ENCODE measurements at regions not wholly inside any gene's neighbourhood (a gene's known extent, or its start where the extent isn't known, plus 50 kb on each side); places are given as distances from the start of the nearest gene placed in this dataset.

DNA sequence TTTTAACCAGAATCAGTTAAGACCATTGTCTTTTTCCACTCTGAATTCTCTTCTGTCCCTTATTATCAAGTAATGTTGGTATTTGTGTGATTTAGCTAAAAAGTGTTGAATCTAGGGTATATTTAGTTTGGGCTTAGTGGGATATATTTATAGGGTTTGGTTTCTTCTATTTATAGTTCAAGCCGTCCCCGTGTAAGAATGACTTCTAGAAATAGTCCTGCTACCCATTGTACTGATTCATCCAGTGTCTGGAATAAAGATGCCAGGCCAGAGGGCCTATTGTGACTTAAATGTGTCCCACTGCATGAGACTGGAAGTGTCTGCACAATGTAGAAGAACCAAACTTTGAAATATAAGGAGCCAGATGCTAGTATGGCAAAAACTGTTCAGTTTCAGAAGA lies 364.8 kb downstream of the TNS1 start:
- no peaks in the 10 kb centered on the region for H3K79me2 ChIP-seq (ENCODE audit: insufficient read depth, low read length)
- H3K27me3 ChIP-seq (ENCODE audit: insufficient read depth, low read length, poor library complexity) = peaks cover 13% of the 10 kb centered on the region
- no peak for TF ChIP-seq EZH2 (IDR thresholded peaks at IDR 0.05; ENCODE audit: borderline replicate concordance, low read depth, low read length, severe bottlenecking)
- TF ChIP-seq, protein P1, sequence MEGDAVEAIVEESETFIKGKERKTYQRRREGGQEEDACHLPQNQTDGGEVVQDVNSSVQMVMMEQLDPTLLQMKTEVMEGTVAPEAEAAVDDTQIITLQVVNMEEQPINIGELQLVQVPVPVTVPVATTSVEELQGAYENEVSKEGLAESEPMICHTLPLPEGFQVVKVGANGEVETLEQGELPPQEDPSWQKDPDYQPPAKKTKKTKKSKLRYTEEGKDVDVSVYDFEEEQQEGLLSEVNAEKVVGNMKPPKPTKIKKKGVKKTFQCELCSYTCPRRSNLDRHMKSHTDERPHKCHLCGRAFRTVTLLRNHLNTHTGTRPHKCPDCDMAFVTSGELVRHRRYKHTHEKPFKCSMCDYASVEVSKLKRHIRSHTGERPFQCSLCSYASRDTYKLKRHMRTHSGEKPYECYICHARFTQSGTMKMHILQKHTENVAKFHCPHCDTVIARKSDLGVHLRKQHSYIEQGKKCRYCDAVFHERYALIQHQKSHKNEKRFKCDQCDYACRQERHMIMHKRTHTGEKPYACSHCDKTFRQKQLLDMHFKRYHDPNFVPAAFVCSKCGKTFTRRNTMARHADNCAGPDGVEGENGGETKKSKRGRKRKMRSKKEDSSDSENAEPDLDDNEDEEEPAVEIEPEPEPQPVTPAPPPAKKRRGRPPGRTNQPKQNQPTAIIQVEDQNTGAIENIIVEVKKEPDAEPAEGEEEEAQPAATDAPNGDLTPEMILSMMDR (IDR thresholded peaks at IDR 0.05; ENCODE audit: borderline replicate concordance, extremely low read depth, low read length, poor library complexity, severe bottlenecking) = no peak
- H3K4me1 ChIP-seq (ENCODE audit: insufficient read depth, low read length) = no peaks in the 10 kb centered on the region
- H2AFZ ChIP-seq (ENCODE audit: low read depth, low read length) = no peak overlapping the region
- no peaks in the 10 kb centered on the region for H3K36me3 ChIP-seq (ENCODE audit: insufficient read depth, low read length)
- ATAC-seq (ENCODE audit: insufficient read depth, low read depth) = no peak
- H4K20me1 ChIP-seq (ENCODE audit: insufficient read depth, low read length) = no peaks in the 10 kb centered on the region
- DNase-seq = no peak
- no peak overlapping the region for H3K4me2 ChIP-seq (ENCODE audit: insufficient read depth, low read length)
- no peak overlapping the region for H3K9ac ChIP-seq (ENCODE audit: low read depth, low read length)
- H3K4me3 ChIP-seq (ENCODE audit: low read depth in 1 of 2, low read length in 2 of 2) = no peak overlapping the region
- H3K9me3 ChIP-seq (ENCODE audit: insufficient read depth, low read length, severe bottlenecking) = no peaks in the 10 kb centered on the region
- H3K27ac ChIP-seq (ENCODE audit: low read length) = no peak overlapping the region

DNA sequence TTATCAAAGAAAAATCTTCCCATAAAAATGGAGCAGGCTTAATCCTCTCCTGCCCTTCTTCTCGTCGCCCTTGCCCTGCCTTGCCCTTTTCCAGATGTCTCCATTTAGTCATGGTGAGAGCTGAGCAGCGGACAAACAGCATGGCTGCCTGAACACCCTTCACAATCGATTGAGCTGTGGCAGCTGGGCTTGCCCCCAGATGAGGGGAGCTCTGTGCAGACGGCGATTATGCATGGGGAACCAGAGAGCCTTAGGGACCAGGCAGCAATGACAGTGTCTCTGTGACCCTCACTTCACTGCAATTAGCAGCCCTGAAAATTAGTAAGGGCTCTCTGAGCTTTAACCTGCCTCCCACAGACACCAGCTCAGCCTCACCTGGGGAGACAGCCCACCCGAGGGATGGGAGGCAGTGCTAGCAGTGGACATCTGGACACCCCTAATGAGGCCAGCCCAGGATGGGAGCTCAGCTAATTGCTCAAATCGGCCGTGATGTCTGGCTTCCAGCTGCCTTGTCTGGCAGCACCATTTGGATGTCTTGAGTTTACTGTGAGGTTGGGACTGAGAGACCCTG lies 365.7 kb downstream of the TNS1 start:
- Histone ChIP-seq H3K9me3 (ENCODE audit: insufficient read depth, low read length, severe bottlenecking) (no peaks in the 10 kb centered on the region), H3K27ac (ENCODE audit: low read length) (no peak overlapping the region), H2AFZ (ENCODE audit: low read depth, low read length) (no peak overlapping the region), H3K4me3 (ENCODE audit: low read depth in 1 of 2, low read length in 2 of 2) (no peak overlapping the region), H3K27me3 (ENCODE audit: insufficient read depth, low read length, poor library complexity) (peaks cover 13% of the 10 kb centered on the region), H3K36me3 (ENCODE audit: insufficient read depth, low read length) (no peaks in the 10 kb centered on the region), H4K20me1 (ENCODE audit: insufficient read depth, low read length) (no peaks in the 10 kb centered on the region), H3K4me2 (ENCODE audit: insufficient read depth, low read length) (no peak overlapping the region), H3K9ac (ENCODE audit: low read depth, low read length) (no peak overlapping the region), H3K4me1 (ENCODE audit: insufficient read depth, low read length) (no peaks in the 10 kb centered on the region), H3K79me2 (ENCODE audit: insufficient read depth, low read length) (no peaks in the 10 kb centered on the region)
- no peak for DNase-seq
- TF ChIP-seq, protein P1 (IDR thresholded peaks at IDR 0.05; ENCODE audit: borderline replicate concordance, extremely low read depth, low read length, poor library complexity, severe bottlenecking) = no peak
- TF ChIP-seq EZH2 (IDR thresholded peaks at IDR 0.05; ENCODE audit: borderline replicate concordance, low read depth, low read length, severe bottlenecking) = no peak
- ATAC-seq (ENCODE audit: insufficient read depth, low read depth) = no peak

DNA sequence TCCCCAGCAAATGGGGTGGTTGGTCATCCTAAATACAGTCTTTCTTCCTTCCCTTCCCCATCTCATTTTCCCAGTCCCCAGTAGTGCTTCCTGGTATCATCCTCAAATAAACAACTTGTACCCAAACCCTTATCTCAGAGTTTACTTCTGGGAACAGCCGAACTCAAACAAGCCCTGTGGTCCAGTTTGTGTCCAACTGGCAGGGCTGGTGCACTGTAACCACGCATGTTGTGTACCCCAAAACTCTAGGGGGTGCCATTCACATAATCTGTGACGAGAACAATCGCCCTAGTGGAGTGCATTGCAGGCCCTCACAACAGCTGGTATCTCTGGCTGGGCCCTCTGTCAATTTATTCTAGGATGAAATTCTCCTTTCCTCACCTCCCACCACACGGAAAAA lies 366.2 kb downstream of the TNS1 start:
- no peak for TF ChIP-seq EZH2 (IDR thresholded peaks at IDR 0.05; ENCODE audit: borderline replicate concordance, low read depth, low read length, severe bottlenecking)
- TF ChIP-seq, protein P1 (IDR thresholded peaks at IDR 0.05; ENCODE audit: borderline replicate concordance, extremely low read depth, low read length, poor library complexity, severe bottlenecking) = no peak
- no peak for ATAC-seq (ENCODE audit: insufficient read depth, low read depth)
- Histone ChIP-seq H3K9ac (ENCODE audit: low read depth, low read length) (no peak overlapping the region), H3K27me3 (ENCODE audit: insufficient read depth, low read length, poor library complexity) (peaks cover 16% of the 10 kb centered on the region), H4K20me1 (ENCODE audit: insufficient read depth, low read length) (no peaks in the 10 kb centered on the region), H3K79me2 (ENCODE audit: insufficient read depth, low read length) (no peaks in the 10 kb centered on the region), H3K4me1 (ENCODE audit: insufficient read depth, low read length) (no peaks in the 10 kb centered on the region), H3K27ac (ENCODE audit: low read length) (no peak overlapping the region), H2AFZ (ENCODE audit: low read depth, low read length) (no peak overlapping the region), H3K9me3 (ENCODE audit: insufficient read depth, low read length, severe bottlenecking) (no peaks in the 10 kb centered on the region), H3K4me3 (ENCODE audit: low read depth in 1 of 2, low read length in 2 of 2) (no peak overlapping the region), H3K36me3 (ENCODE audit: insufficient read depth, low read length) (no peaks in the 10 kb centered on the region), H3K4me2 (ENCODE audit: insufficient read depth, low read length) (no peak overlapping the region)
- DNase-seq = no peak

GRCh38 chr2:217634871-217635270 lies 367.9 kb downstream of the TNS1 start:
- Histone ChIP-seq H4K20me1 (ENCODE audit: insufficient read depth, low read length) (no peaks in the 10 kb centered on the region), H3K36me3 (ENCODE audit: insufficient read depth, low read length) (no peaks in the 10 kb centered on the region), H3K9me3 (ENCODE audit: insufficient read depth, low read length, severe bottlenecking) (no peaks in the 10 kb centered on the region), H3K9ac (ENCODE audit: low read depth, low read length) (no peak overlapping the region), H3K4me2 (ENCODE audit: insufficient read depth, low read length) (no peak overlapping the region), H3K4me3 (ENCODE audit: low read depth in 1 of 2, low read length in 2 of 2) (no peak overlapping the region), H2AFZ (ENCODE audit: low read depth, low read length) (no peak overlapping the region), H3K27ac (ENCODE audit: low read length) (no peak overlapping the region), H3K79me2 (ENCODE audit: insufficient read depth, low read length) (no peaks in the 10 kb centered on the region), H3K27me3 (ENCODE audit: insufficient read depth, low read length, poor library complexity) (peaks cover 24% of the 10 kb centered on the region), H3K4me1 (ENCODE audit: insufficient read depth, low read length) (no peaks in the 10 kb centered on the region)
- DNase-seq = no peak
- ATAC-seq (ENCODE audit: insufficient read depth, low read depth) = no peak
- TF ChIP-seq EZH2 (IDR thresholded peaks at IDR 0.05; ENCODE audit: borderline replicate concordance, low read depth, low read length, severe bottlenecking) = no peak
- TF ChIP-seq, protein P1 (IDR thresholded peaks at IDR 0.05; ENCODE audit: borderline replicate concordance, extremely low read depth, low read length, poor library complexity, severe bottlenecking) = no peak
